Fibroblast of lung (primary cell): ENCODE measurements at regions not wholly inside any gene's neighbourhood (a gene's known extent, or its start where the extent isn't known, plus 50 kb on each side); places are given as distances from the start of the nearest gene placed in this dataset.

Source experiments
- DNase-seq, 2 donors: peaks; one replicate each; pipeline versions ENCODE4 v3.0.0 to v3.0.0-alpha.2; 2010; ENCODE audit warnings: low read depth in 2 of 2
- H2AFZ ChIP-seq: 2 replicates; pipeline ENCODE4 v1.5.1; 2012; ENCODE audit warnings: low read length, control low read depth, inconsistent platforms
- H3K27ac ChIP-seq: 2 replicates; pipeline ENCODE4 v1.5.1; 2011; ENCODE audit warnings: low read length, control low read depth; ENCODE audit not compliant: insufficient read depth
- H3K27me3 ChIP-seq: 2 replicates; pipeline ENCODE4 v1.5.1; 2011; ENCODE audit warnings: mild to moderate bottlenecking, low read length; ENCODE audit not compliant: control insufficient read depth, insufficient read depth
- H3K36me3 ChIP-seq: 2 replicates; pipeline ENCODE4 v1.5.1; 2011; ENCODE audit warnings: low read length; ENCODE audit not compliant: control insufficient read depth, insufficient read depth
- H3K4me1 ChIP-seq: 2 replicates; pipeline ENCODE4 v1.5.1; 2011; ENCODE audit warnings: low read length; ENCODE audit not compliant: control insufficient read depth, insufficient read depth; ENCODE audit errors: extremely low read depth
- H3K4me2 ChIP-seq: 2 replicates; pipeline ENCODE4 v1.5.1; 2011; ENCODE audit warnings: low read length, control low read depth; ENCODE audit not compliant: insufficient read depth; ENCODE audit errors: extremely low read depth
- H3K4me3 ChIP-seq, 4 experiments: fragments of 200-600 bp in 1 of 4; sonication (generic) in 1 of 4; replicated peaks in 1 of 4; 2 replicates each; pipeline ENCODE4 v1.5.1; 2011 to 2016; ENCODE audit warnings: low read length in 4 of 4, low read depth in 3 of 4, mild to moderate bottlenecking in 3 of 4, control low read depth in 2 of 4, inconsistent platforms in 1 of 4, mixed read lengths in 1 of 4; ENCODE audit not compliant: insufficient read depth in 1 of 4; ENCODE audit errors: control extremely low read depth in 1 of 4
- H3K79me2 ChIP-seq: 2 replicates; pipeline ENCODE4 v1.5.1; 2012; ENCODE audit warnings: mild to moderate bottlenecking, low read length, inconsistent platforms; ENCODE audit not compliant: control insufficient read depth, insufficient read depth
- H3K9ac ChIP-seq: 2 replicates; pipeline ENCODE4 v1.5.1; 2011; ENCODE audit warnings: mild to moderate bottlenecking, low read length, control low read depth; ENCODE audit not compliant: insufficient read depth
- H3K9me3 ChIP-seq: 2 replicates; pipeline ENCODE4 v1.5.1; 2012; ENCODE audit warnings: low read depth, low read length; ENCODE audit not compliant: control insufficient read depth, insufficient read depth
- H4K20me1 ChIP-seq: 2 replicates; pipeline ENCODE4 v1.5.1; 2011; ENCODE audit warnings: low read length; ENCODE audit not compliant: control insufficient read depth, insufficient read depth; ENCODE audit errors: extremely low read depth
- EZH2 ChIP-seq: IDR thresholded peaks from 2 replicates; pipeline ENCODE4 v1.5.1; 2012; ENCODE audit warnings: low read length, control low read depth, mild to moderate bottlenecking; ENCODE audit errors: missing control alignments
- TF ChIP-seq, protein P1 (sequence below), 2 donors: IDR thresholded peaks in 1 of 2; conservative IDR thresholded peaks in 1 of 2; 1 replicate in 1 of 2; 2 replicates in 1 of 2; pipeline ENCODE4 v1.5.1; 2011 to 2012; ENCODE audit warnings: low read length in 2 of 2, control low read depth in 1 of 2, inconsistent platforms in 1 of 2, low read depth in 1 of 2, mild to moderate bottlenecking in 1 of 2

DNA sequence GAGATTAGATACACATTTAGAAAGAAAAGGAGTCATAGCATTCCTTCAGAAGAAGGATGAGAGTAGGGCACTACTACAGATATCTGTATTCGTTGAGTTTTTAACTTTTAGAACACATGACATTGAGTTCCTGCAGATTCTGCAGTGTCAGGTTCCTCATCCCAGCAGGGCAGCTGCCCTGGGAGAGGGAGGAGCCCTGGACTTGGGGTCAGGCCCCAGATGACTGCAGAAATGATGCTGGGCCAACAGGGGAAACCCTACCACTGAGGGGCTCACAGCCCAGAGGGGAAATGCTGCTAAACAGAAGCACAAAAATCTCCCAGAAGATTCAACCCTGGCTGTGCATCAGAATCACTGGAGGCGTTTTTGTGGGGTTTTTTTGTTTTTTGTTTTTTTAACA is 68.9 kb upstream of the TAF1L start:
- Histone ChIP-seq H3K4me3 (no peak overlapping the region), H3K27me3 (no peaks in the 10 kb centered on the region), H3K9me3 (no peaks in the 10 kb centered on the region), H3K27ac (no peak overlapping the region), H2AFZ (no peak overlapping the region), H3K4me2 (no peak overlapping the region), H3K9ac (no peak overlapping the region), H3K4me1 (no peaks in the 10 kb centered on the region), H3K36me3 (no peaks in the 10 kb centered on the region), H3K79me2 (no peaks in the 10 kb centered on the region), H4K20me1 (no peaks in the 10 kb centered on the region)
- TF ChIP-seq EZH2 = no peak
- TF ChIP-seq, protein P1, sequence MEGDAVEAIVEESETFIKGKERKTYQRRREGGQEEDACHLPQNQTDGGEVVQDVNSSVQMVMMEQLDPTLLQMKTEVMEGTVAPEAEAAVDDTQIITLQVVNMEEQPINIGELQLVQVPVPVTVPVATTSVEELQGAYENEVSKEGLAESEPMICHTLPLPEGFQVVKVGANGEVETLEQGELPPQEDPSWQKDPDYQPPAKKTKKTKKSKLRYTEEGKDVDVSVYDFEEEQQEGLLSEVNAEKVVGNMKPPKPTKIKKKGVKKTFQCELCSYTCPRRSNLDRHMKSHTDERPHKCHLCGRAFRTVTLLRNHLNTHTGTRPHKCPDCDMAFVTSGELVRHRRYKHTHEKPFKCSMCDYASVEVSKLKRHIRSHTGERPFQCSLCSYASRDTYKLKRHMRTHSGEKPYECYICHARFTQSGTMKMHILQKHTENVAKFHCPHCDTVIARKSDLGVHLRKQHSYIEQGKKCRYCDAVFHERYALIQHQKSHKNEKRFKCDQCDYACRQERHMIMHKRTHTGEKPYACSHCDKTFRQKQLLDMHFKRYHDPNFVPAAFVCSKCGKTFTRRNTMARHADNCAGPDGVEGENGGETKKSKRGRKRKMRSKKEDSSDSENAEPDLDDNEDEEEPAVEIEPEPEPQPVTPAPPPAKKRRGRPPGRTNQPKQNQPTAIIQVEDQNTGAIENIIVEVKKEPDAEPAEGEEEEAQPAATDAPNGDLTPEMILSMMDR (conservative IDR thresholded peaks at IDR 0.05 in 1 of 2, IDR thresholded peaks at IDR 0.05 in 1 of 2; ENCODE audit: low read depth in 1 of 2, low read length in 2 of 2) = no peak
- no peak for DNase-seq

DNA sequence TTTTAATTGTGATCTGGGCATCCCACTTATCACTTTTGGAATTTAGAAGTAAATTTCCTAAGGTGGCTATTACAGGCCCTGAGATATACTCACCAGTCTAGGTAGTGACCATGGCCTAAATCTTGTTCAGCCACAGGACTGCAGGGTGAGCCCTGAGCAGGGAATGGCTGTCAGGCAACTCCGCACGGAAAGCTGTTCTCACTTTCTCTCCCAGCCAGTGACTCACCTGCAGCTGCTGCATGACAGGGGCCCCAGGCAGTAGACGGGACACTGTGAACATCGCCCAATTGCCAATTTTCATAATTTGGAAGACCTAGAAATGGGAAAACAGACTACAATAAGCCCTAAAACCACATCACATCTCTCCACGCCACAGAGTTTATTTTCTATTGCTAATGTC is 69.6 kb upstream of the TAF1L start:
- no peaks in the 10 kb centered on the region for H3K4me1 ChIP-seq
- no peaks in the 10 kb centered on the region for H3K9me3 ChIP-seq
- peak in 1 of 2 donors; percentile 87 for DNase-seq
- no peaks in the 10 kb centered on the region for H3K27me3 ChIP-seq
- H3K4me2 ChIP-seq = no peak overlapping the region
- no peaks in the 10 kb centered on the region for H4K20me1 ChIP-seq
- H3K27ac ChIP-seq = no peak overlapping the region
- no peak overlapping the region for H3K9ac ChIP-seq
- no peak overlapping the region for H2AFZ ChIP-seq
- no peaks in the 10 kb centered on the region for H3K79me2 ChIP-seq
- H3K36me3 ChIP-seq = no peaks in the 10 kb centered on the region
- H3K4me3 ChIP-seq = no peak overlapping the region
- TF ChIP-seq, protein P1 (conservative IDR thresholded peaks at IDR 0.05 in 1 of 2, IDR thresholded peaks at IDR 0.05 in 1 of 2; ENCODE audit: low read depth in 1 of 2, low read length in 2 of 2) = no peak
- no peak for TF ChIP-seq EZH2

DNA sequence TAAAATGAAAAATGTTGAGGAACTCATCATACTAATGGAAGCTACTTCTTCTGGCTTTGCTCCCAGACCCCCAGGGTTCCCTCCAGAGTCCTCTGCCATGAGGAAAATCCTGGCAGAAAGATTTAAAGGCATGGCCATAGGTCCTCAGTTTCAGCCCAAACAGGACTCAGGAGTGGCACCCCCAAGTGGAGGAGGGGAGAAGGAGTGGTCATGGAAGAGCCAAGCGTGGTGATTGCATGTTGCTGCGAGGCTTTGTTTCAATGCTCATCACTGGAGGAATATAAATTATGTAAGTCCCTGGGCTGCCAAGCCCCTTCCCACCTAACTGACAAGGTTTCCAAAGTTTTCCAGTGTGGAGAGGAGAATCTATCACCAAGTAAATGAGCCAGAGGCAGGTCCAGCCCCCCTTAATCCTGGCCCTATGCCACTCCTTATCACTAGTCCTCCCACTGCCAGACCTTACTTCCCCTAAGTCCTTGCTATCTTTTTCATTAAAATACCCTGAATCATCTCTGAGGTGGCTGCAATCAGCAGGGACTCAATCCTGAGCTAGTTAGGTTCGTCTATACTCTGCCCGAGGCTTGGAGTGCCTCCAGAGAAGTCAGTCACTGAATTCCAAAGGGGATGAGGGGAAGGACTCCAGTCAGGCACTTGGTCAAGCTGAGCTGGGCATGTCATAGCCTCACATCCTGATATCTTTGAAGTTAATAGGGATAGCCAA is 70.7 kb upstream of the TAF1L start:
- no peaks in the 10 kb centered on the region for H3K36me3 ChIP-seq
- DNase-seq = peak in 1 of 2 donors; percentile 89
- no peak overlapping the region for H2AFZ ChIP-seq
- no peak overlapping the region for H3K27ac ChIP-seq
- no peaks in the 10 kb centered on the region for H3K4me1 ChIP-seq
- no peak overlapping the region for H3K4me2 ChIP-seq
- H3K79me2 ChIP-seq = no peaks in the 10 kb centered on the region
- H4K20me1 ChIP-seq = no peaks in the 10 kb centered on the region
- no peak overlapping the region for H3K4me3 ChIP-seq
- no peak overlapping the region for H3K9ac ChIP-seq
- no peaks in the 10 kb centered on the region for H3K27me3 ChIP-seq
- TF ChIP-seq, protein P1 (conservative IDR thresholded peaks at IDR 0.05 in 1 of 2, IDR thresholded peaks at IDR 0.05 in 1 of 2; ENCODE audit: low read depth in 1 of 2, low read length in 2 of 2) = no peak
- TF ChIP-seq EZH2 = no peak
- no peaks in the 10 kb centered on the region for H3K9me3 ChIP-seq
